Neural progenitor cell (in vitro differentiated cells): ENCODE measurements at regions not wholly inside any gene's neighbourhood (a gene's known extent, or its start where the extent isn't known, plus 50 kb on each side); places are given as distances from the start of the nearest gene placed in this dataset.

Source experiments
- CTCF ChIP-seq: fragments of 200-600 bp; sonication (generic); IDR thresholded peaks from 2 replicates; pipeline ENCODE4 v1.5.1; 2017; ENCODE audit warnings: antibody characterized with exemption, mild to moderate bottlenecking
- EZH2 ChIP-seq: fragments of 200-600 bp; sonication (generic); IDR thresholded peaks from 2 replicates; pipeline ENCODE4 v1.6.1; 2017; ENCODE audit warnings: antibody characterized with exemption, mild to moderate bottlenecking, moderate library complexity
- EZH2phosphoT487 ChIP-seq: fragments of 200-600 bp; sonication (generic); IDR thresholded peaks from 2 replicates; pipeline ENCODE4 v1.6.1; 2017; ENCODE audit warnings: antibody characterized with exemption

- TF ChIP-seq CTCF (no peak), EZH2 (no peak), EZH2phosphoT487 (no peak)
Observed at GRCh38 chr1:209267968-209268367, 315.5 kb upstream of the CAMK1G start.
